Lung microvascular endothelial cell (primary cell): ENCODE measurements at regions not wholly inside any gene's neighbourhood (a gene's known extent, or its start where the extent isn't known, plus 50 kb on each side); places are given as distances from the start of the nearest gene placed in this dataset.

ENCODE experiments used
- DNase-seq, 2 donors: peaks; one replicate each; pipeline versions ENCODE4 v3.0.0 to v3.0.0-alpha.2; 2010; ENCODE audit warnings: low read depth in 2 of 2

DNA sequence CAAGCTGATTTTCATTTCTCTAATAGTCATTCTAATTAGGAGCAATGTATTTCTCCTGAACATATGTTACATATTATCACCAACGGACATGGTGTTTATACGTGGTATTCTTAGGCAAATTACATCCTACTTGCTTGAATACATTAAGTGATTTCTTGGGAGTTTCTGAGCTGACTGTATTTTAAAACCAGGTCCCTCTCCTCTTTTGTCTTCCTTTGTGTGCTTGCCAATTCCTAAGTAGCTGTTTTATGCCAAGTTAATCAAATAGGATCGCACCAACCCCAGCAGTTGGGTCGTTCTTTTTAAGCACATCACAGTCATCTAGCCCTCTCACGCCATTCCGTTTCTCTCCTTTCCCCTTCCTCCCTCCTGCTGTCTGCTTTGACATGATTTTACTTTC is 75.4 kb upstream of the MAP2 start:
- DNase-seq: no peak

DNA sequence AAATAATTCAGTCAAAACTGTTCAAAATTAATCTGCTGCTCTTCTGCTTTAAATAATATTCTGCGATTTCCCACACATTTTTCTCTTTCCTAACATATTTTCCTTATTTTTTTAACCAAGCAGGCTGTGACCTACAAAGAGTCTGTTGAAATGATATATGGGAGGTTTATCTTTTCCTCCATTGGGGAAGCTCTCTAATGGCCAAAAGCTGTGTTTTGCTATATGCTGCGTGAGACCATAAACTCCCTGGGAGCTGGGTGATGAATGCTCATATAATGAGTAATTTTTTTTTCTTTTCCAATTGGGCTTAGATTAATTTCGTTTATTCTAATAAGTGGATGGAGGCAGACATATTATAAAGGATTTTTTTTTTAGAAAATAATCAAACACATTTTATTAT is 72.2 kb upstream of the MAP2 start:
- no peak for DNase-seq

- no peak for DNase-seq
These were observed 64.9 kb upstream of the MAP2 start for GRCh38 chr2:209358992-209359391.

DNA sequence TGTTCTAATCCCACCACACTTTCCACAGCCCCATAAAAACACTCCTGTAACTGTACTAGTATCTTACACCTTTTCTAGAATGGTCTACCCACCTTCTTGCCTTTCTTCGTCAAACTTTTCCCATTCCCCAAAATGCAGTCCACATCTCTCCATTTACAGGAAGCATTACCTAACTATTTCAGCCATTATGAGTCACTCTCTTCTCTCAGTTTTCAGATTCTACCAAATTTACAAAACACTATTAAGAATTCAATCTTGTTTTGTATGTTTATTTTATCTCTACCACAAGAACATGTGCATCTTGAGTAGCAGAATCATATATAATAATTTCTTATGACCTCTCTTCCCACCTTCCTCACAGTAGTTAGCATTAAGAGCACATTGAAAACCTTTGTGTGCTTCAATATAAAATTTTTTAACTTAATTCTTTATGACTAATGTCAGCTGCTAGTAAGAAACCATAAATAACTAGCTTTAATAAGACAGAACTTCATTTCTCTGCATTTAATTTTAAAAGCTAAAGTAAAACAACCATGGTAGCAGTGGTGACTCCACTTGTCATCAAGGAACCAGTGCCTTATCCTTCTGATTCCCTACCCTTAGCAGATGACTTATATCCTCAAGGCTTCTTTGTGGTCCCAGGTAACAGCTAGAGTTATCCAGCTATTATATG is 56.6 kb upstream of the MAP2 start:
- DNase-seq: peak in 1 of 2 donors; percentile 2

DNA sequence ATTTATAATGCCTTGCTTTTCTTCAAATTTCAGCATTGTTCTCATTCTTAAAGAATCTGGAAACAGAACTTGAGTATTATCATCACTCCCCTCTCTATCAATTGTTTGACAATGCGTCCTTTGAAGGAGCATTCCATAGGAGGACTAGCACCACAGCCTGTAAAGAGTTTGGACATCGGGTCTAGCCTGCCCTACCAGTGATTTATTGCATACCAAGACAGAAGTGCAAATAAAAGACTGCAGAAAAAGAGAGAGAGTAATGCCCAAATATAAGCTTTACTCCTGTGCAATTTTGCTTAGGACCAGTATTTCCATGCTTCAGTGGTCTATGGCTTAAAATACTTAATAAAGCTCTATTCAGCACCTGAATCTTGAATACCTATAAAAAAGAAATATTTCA is 55.4 kb upstream of the MAP2 start:
- no peak for DNase-seq

GRCh38 chr2:209368914-209369313 is 54.9 kb upstream of the MAP2 start:
- peak; percentile 92 to 94 for DNase-seq

- no peak for DNase-seq
These were observed 54.2 kb upstream of the MAP2 start for GRCh38 chr2:209369656-209370055.

- DNase-seq: no peak
These were observed 52.4 kb upstream of the MAP2 start for GRCh38 chr2:209371407-209371806.
